Endothelial cell of umbilical vein (primary cell): ENCODE measurements at regions not wholly inside any gene's neighbourhood (a gene's known extent, or its start where the extent isn't known, plus 50 kb on each side); places are given as distances from the start of the nearest gene placed in this dataset.

Source experiments
- BruUV-seq: library from RNA; stranded (reverse); fragments of 400-500 nt; replicated peaks from 2 replicates; lab custom pipeline; 2021; lab: Mats Ljungman, UMichigan
- CTCF ChIA-PET: fragments of 300-600, 350-600 bp; sonication (Branson Sonifier 250); formaldehyde crosslinking; loops from one replicate; lab custom pipeline; 2021; ENCODE audit warnings: antibody characterized with exemption, inconsistent platforms; lab: Charles Lee
- POLR2A ChIA-PET: fragments of 300-600, 350-600 bp; sonication (Branson Sonifier 250); formaldehyde crosslinking; loops from one replicate; lab custom pipeline; 2021; ENCODE audit warnings: antibody characterized with exemption, inconsistent platforms; lab: Charles Lee
- DNase-seq: peaks from one replicate; pipeline ENCODE4 v3.0.0-alpha.2; 2011; ENCODE audit warnings: low read depth, low spot score
- FAIRE-seq: peaks from 2 replicates; lab custom pipeline; 2011; peaks lifted over from hg19 to GRCh38; lab: Jason Lieb, UNC
- H2AFZ ChIP-seq: 2 replicates; pipeline ENCODE4 v1.6.0; 2012; ENCODE audit warnings: low read depth, low read length, control low read depth, inconsistent platforms
- H3K27ac ChIP-seq: 2 replicates; pipeline ENCODE4 v1.5.1; 2011; ENCODE audit warnings: low read depth, mild to moderate bottlenecking, control low read depth, low read length, moderate library complexity; ENCODE audit not compliant: insufficient read depth
- H3K27me3 ChIP-seq, 2 experiments: 2 replicates each; pipeline versions ENCODE4 v1.6.0 to v1.6.1; 2011; ENCODE audit warnings: low read length in 2 of 2, mixed read lengths in 1 of 2; ENCODE audit not compliant: control insufficient read depth in 2 of 2, insufficient read depth in 2 of 2
- H3K36me3 ChIP-seq, 2 experiments: 2 replicates in 1 of 2; 3 replicates in 1 of 2; pipeline ENCODE4 v1.5.1; 2011; ENCODE audit warnings: low read length in 2 of 2, mild to moderate bottlenecking in 1 of 2, moderate library complexity in 1 of 2; ENCODE audit not compliant: control insufficient read depth in 2 of 2, insufficient read depth in 2 of 2; ENCODE audit errors: extremely low read depth in 1 of 2
- H3K4me1 ChIP-seq: 3 replicates; pipeline ENCODE4 v1.5.1; 2011; ENCODE audit warnings: mild to moderate bottlenecking, low read length; ENCODE audit not compliant: control insufficient read depth, insufficient read depth; ENCODE audit errors: extremely low read depth
- H3K4me2 ChIP-seq: 2 replicates; pipeline ENCODE4 v1.6.1; 2011; ENCODE audit warnings: low read length, control low read depth, mixed read lengths; ENCODE audit not compliant: insufficient read depth
- H3K4me3 ChIP-seq, 3 experiments: fragments of 200-600 bp in 1 of 3; sonication (generic), shearing (Covaris generic) in 1 of 3; replicated peaks in 1 of 3; 2 replicates each; pipeline ENCODE4 v1.5.1; 2011 to 2016; ENCODE audit warnings: control low read depth in 3 of 3, low read length in 3 of 3, mild to moderate bottlenecking in 2 of 3, inconsistent platforms in 1 of 3, low read depth in 1 of 3, moderate library complexity in 1 of 3; ENCODE audit not compliant: insufficient read depth in 1 of 3
- H3K79me2 ChIP-seq: 2 replicates; pipeline ENCODE4 v1.6.0; 2012; ENCODE audit warnings: low read length, inconsistent platforms; ENCODE audit not compliant: control insufficient read depth, insufficient read depth
- H3K9ac ChIP-seq: replicated peaks from 2 replicates; pipeline ENCODE3; 2011; ENCODE audit warnings: low read length, control low read depth; ENCODE audit not compliant: insufficient read depth; ENCODE audit errors: extremely low read depth
- H3K9me1 ChIP-seq: replicated peaks from 3 replicates; pipeline ENCODE4 v1.6.0; 2011; ENCODE audit warnings: mild to moderate bottlenecking, low read length; ENCODE audit not compliant: control insufficient read depth, insufficient read depth; ENCODE audit errors: extremely low read depth
- H3K9me3 ChIP-seq: replicated peaks from 2 replicates; pipeline ENCODE4 v1.5.1; 2012; ENCODE audit warnings: low read length, inconsistent platforms; ENCODE audit not compliant: control insufficient read depth, insufficient read depth
- H4K20me1 ChIP-seq: replicated peaks from 2 replicates; pipeline ENCODE3; 2011; ENCODE audit warnings: mild to moderate bottlenecking, low read length; ENCODE audit not compliant: control insufficient read depth, insufficient read depth; ENCODE audit errors: extremely low read depth
- CTCF ChIP-seq, 2 donors: IDR thresholded peaks; 1 replicate in 1 of 2; 2 replicates in 1 of 2; pipeline ENCODE4 v1.5.1; 2011; ENCODE audit warnings: low read length in 2 of 2, mild to moderate bottlenecking in 2 of 2, moderate library complexity in 2 of 2, control low read depth in 1 of 2, inconsistent platforms in 1 of 2, low read depth in 1 of 2; ENCODE audit not compliant: insufficient read depth in 1 of 2; ENCODE audit errors: extremely low read depth in 1 of 2
- EZH2 ChIP-seq: IDR thresholded peaks from 2 replicates; pipeline ENCODE4 v1.6.1; 2012; ENCODE audit warnings: borderline replicate concordance, low read depth, mild to moderate bottlenecking, moderate library complexity, low read length, inconsistent platforms; ENCODE audit not compliant: severe bottlenecking
- FOS ChIP-seq: IDR thresholded peaks from 2 replicates; pipeline ENCODE4 v1.6.1; 2011; ENCODE audit warnings: mild to moderate bottlenecking, low read length, moderate library complexity, borderline replicate concordance; ENCODE audit not compliant: insufficient read depth
- GATA2 ChIP-seq: IDR thresholded peaks from 2 replicates; pipeline ENCODE4 v1.7.0; 2011; ENCODE audit warnings: low read depth, mild to moderate bottlenecking, moderate library complexity, mixed read lengths, low read length; ENCODE audit not compliant: insufficient read length, insufficient read depth
- JUN ChIP-seq: IDR thresholded peaks from 2 replicates; pipeline ENCODE4 v1.6.1; 2011; ENCODE audit warnings: borderline replicate concordance, low read depth; ENCODE audit not compliant: insufficient read length, insufficient read depth
- MAX ChIP-seq: IDR thresholded peaks from 2 replicates; pipeline ENCODE4 v1.6.1; 2011; ENCODE audit not compliant: insufficient read depth, insufficient read length
- MYC ChIP-seq: IDR thresholded peaks from one replicate; pipeline ENCODE4 v1.6.1; 2011; ENCODE audit warnings: mild to moderate bottlenecking, low read depth, low read length
- POLR2A ChIP-seq: IDR thresholded peaks from 2 replicates; pipeline ENCODE4 v1.6.1; 2012; ENCODE audit warnings: low read depth, mild to moderate bottlenecking, control low read depth, low read length
- POLR2AphosphoS5 ChIP-seq: IDR thresholded peaks from 2 replicates; pipeline ENCODE4 v1.6.1; 2012; ENCODE audit warnings: low read depth, mild to moderate bottlenecking, control low read depth, low read length, moderate library complexity; ENCODE audit not compliant: insufficient read depth
- dilution Hi-C: fragments of 300-500 bp; cut with MboI; formaldehyde crosslinking; loops from one replicate; pipeline ENCODE4 v1.15.0; 2019; ENCODE audit warnings: low sequenced_read_pairs; ENCODE audit not compliant: extremely low pct_ligation_motif_present
- intact Hi-C: fragments of 100-400 bp; cut with micrococcal nuclease; formaldehyde crosslinking; loops from one replicate; pipeline ENCODE4 v1.10.0; 2022

GRCh38 chr10:81679291-81679690 lies 195.7 kb upstream of the NRG3 start:
- Histone ChIP-seq H3K27ac (no peak overlapping the region), H3K9me1 (no peaks in the 10 kb centered on the region), H3K4me3 (no peak overlapping the region), H3K4me2 (no peak overlapping the region), H3K27me3 (no peaks in the 10 kb centered on the region), H3K4me1 (no peaks in the 10 kb centered on the region), H3K9ac (no peak overlapping the region), H4K20me1 (no peaks in the 10 kb centered on the region), H3K9me3 (no peaks in the 10 kb centered on the region), H2AFZ (no peak overlapping the region), H3K79me2 (no peaks in the 10 kb centered on the region), H3K36me3 (no peaks in the 10 kb centered on the region)
- dilution Hi-C loops (no loop called here), intact Hi-C loops (no loop called here)
- TF ChIP-seq POLR2A (no peak), MYC (no peak), POLR2AphosphoS5 (no peak), JUN (no peak), EZH2 (no peak), MAX (no peak), GATA2 (no peak), CTCF (IDR thresholded peaks at IDR 0.05; ENCODE audit: extremely low read depth in 1 of 2, insufficient read depth in 1 of 2, low read depth in 1 of 2, low read length in 2 of 2) (no peak), FOS (no peak)
- FAIRE-seq (no peak), DNase-seq (no peak)
- CTCF ChIA-PET = no interaction called here
- no TSS peak for BruUV-seq
- POLR2A ChIA-PET = no interaction called here
